ENCODE measurements at regions not wholly inside any gene's neighbourhood (a gene's known extent, or its start where the extent isn't known, plus 50 kb on each side); places are given as distances from the start of the nearest gene placed in this dataset.

GRCh38 chr1:185439727-185440415 is 122.8 kb upstream of the IVNS1ABP start:
- peaks cover 5% of the 10 kb centered on the region; the same call in 1 of the 2 replicates for H3K27me3 Mint-ChIP-seq (ENCODE audit: insufficient read depth)
- peak; percentile 92 for DNase-seq
- H3K4me3 Mint-ChIP-seq, result no peak overlapping the region
- no peaks in the 10 kb centered on the region for H3K4me1 Mint-ChIP-seq (ENCODE audit: low read depth)
- H3K9me3 Mint-ChIP-seq, result no peaks in the 10 kb centered on the region
- H3K27ac Mint-ChIP-seq, result no peak overlapping the region
- no peaks in the 10 kb centered on the region for H3K36me3 Mint-ChIP-seq (ENCODE audit: low read depth)
- TF ChIP-seq CTCF (IDR thresholded peaks at IDR 0.05), result no peak

GRCh38 chr1:185438936-185439335 is 121.9 kb upstream of the IVNS1ABP start:
- Mint-ChIP-seq H3K36me3 (ENCODE audit: low read depth) (no peaks in the 10 kb centered on the region), H3K9me3 (no peaks in the 10 kb centered on the region), H3K27ac (no peak overlapping the region), H3K4me1 (ENCODE audit: low read depth) (no peaks in the 10 kb centered on the region), H3K27me3 (ENCODE audit: insufficient read depth) (peaks cover 5% of the 10 kb centered on the region; the same call in 1 of the 2 replicates), H3K4me3 (no peak overlapping the region)
- peak; percentile 3 for DNase-seq
- no peak for TF ChIP-seq CTCF (IDR thresholded peaks at IDR 0.05)

GRCh38 chr1:185435696-185436379 is 118.8 kb upstream of the IVNS1ABP start:
- Mint-ChIP-seq H3K4me3 (no peak overlapping the region), H3K27me3 (ENCODE audit: insufficient read depth) (peaks cover 3% of the 10 kb centered on the region), H3K36me3 (ENCODE audit: low read depth) (no peaks in the 10 kb centered on the region), H3K4me1 (ENCODE audit: low read depth) (no peaks in the 10 kb centered on the region), H3K9me3 (no peaks in the 10 kb centered on the region), H3K27ac (no peak overlapping the region)
- TF ChIP-seq CTCF (IDR thresholded peaks at IDR 0.05), result no peak
- DNase-seq, result no peak

- Mint-ChIP-seq H3K9me3 (no peaks in the 10 kb centered on the region), H3K27ac (no peak overlapping the region), H3K4me1 (ENCODE audit: low read depth) (no peaks in the 10 kb centered on the region), H3K27me3 (ENCODE audit: insufficient read depth) (peaks cover 3% of the 10 kb centered on the region), H3K36me3 (ENCODE audit: low read depth) (0 out of 2 replicates have a peak, but pooled peaks cover 3% of the 10 kb centered on the region), H3K4me3 (no peak overlapping the region)
- no peak for DNase-seq
- no peak for TF ChIP-seq CTCF (IDR thresholded peaks at IDR 0.05)
Measured at GRCh38 chr1:185434721-185435120, 117.7 kb upstream of the IVNS1ABP start.

- H3K4me1 Mint-ChIP-seq (ENCODE audit: low read depth), result no peaks in the 10 kb centered on the region
- no peak for TF ChIP-seq CTCF (IDR thresholded peaks at IDR 0.05)
- H3K36me3 Mint-ChIP-seq (ENCODE audit: low read depth), result 0 out of 2 replicates have a peak, but pooled peaks cover 5% of the 10 kb centered on the region
- H3K27ac Mint-ChIP-seq, result no peak overlapping the region
- H3K9me3 Mint-ChIP-seq, result no peaks in the 10 kb centered on the region
- no peak overlapping the region for H3K4me3 Mint-ChIP-seq
- no peak for DNase-seq
- peaks cover 3% of the 10 kb centered on the region for H3K27me3 Mint-ChIP-seq (ENCODE audit: insufficient read depth)
Measured at GRCh38 chr1:185433667-185434066, 116.6 kb upstream of the IVNS1ABP start.

Data from HFFc6 (cell line).